ENCODE measurements at regions not wholly inside any gene's neighbourhood (a gene's known extent, or its start where the extent isn't known, plus 50 kb on each side); places are given as distances from the start of the nearest gene placed in this dataset.

- no peaks in the 10 kb centered on the region for H3K36me3 ChIP-seq (ENCODE audit: control insufficient read depth in 2 of 2, insufficient read depth in 1 of 2, low read length in 2 of 2)
- no peaks in the 10 kb centered on the region for H3K9me3 ChIP-seq (ENCODE audit: control insufficient read depth, insufficient read depth, low read depth, low read length)
- H3K4me3 ChIP-seq (ENCODE audit: low read depth, low read length), result no peak overlapping the region
- ChIA-PET POLR2A (no interaction called here), CTCF (no interaction called here)
- H3K4me1 ChIP-seq (ENCODE audit: control insufficient read depth, insufficient read depth, low read length), result no peaks in the 10 kb centered on the region
- TF ChIP-seq REPIN1 (tag by site-specific recombination; IDR thresholded peaks at IDR 0.05; ENCODE audit: low read depth), result no peak
- no peak for TF ChIP-seq ZBTB7A (tag by site-specific recombination; IDR thresholded peaks at IDR 0.05; ENCODE audit: low read depth)
- TF ChIP-seq ZNF629 (tag by site-specific recombination; IDR thresholded peaks at IDR 0.05), result no peak
- TF ChIP-seq ZNF138 (tag by site-specific recombination; IDR thresholded peaks at IDR 0.05; ENCODE audit: borderline replicate concordance), result no peak
- TF ChIP-seq ZNF488 (tag by site-specific recombination; IDR thresholded peaks at IDR 0.05), result no peak
- no peak for TF ChIP-seq ZNF292 (tag by site-specific recombination; IDR thresholded peaks at IDR 0.05; ENCODE audit: borderline replicate concordance, low read depth)
- no peak for TF ChIP-seq PBX3 (CRISPR knock-in tag; IDR thresholded peaks at IDR 0.05)
- TF ChIP-seq ZBTB11 (tag by site-specific recombination; conservative IDR thresholded peaks at IDR 0.05; ENCODE audit: low read depth), result no peak
- no peak for TF ChIP-seq ZNF394 (tag by site-specific recombination; IDR thresholded peaks at IDR 0.05; ENCODE audit: borderline replicate concordance)
- TF ChIP-seq ZNF610 (tag by site-specific recombination; IDR thresholded peaks at IDR 0.05; ENCODE audit: borderline replicate concordance), result no peak
- no peak for TF ChIP-seq KLF16 (tag by site-specific recombination; IDR thresholded peaks at IDR 0.05)
- no peak for TF ChIP-seq ZBTB8A (tag by site-specific recombination; IDR thresholded peaks at IDR 0.05)
- TF ChIP-seq ZBTB44 (tag by site-specific recombination; IDR thresholded peaks at IDR 0.05), result no peak
- no peak overlapping the region for H3K27ac ChIP-seq (ENCODE audit: extremely low read depth, low read depth, low read length)
These were observed 542.5 kb downstream of the NUF2 start for GRCh38 chr1:163864207-163864606.

- no peaks in the 10 kb centered on the region for H3K36me3 ChIP-seq (ENCODE audit: control insufficient read depth in 2 of 2, insufficient read depth in 1 of 2, low read length in 2 of 2)
- no peak overlapping the region for H3K27ac ChIP-seq (ENCODE audit: extremely low read depth, low read depth, low read length)
- H3K4me1 ChIP-seq (ENCODE audit: control insufficient read depth, insufficient read depth, low read length), result no peaks in the 10 kb centered on the region
- CTCF ChIA-PET, result no interaction called here
- POLR2A ChIA-PET, result interaction anchor here (0.5 kb wide), 1 partner anchor 131 kb away, joined by 3 read pairs; no protein-coding TSS in a partner anchor
- TF ChIP-seq ZNF664 (tag by site-specific recombination; IDR thresholded peaks at IDR 0.05) (no peak), ZIC2 (tag by site-specific recombination; IDR thresholded peaks at IDR 0.05) (no peak), ZNF350 (tag by site-specific recombination; IDR thresholded peaks at IDR 0.05) (no peak), REPIN1 (tag by site-specific recombination; IDR thresholded peaks at IDR 0.05; ENCODE audit: low read depth) (no peak), HOXC10 (CRISPR knock-in tag; IDR thresholded peaks at IDR 0.05) (no peak), PRDM4 (tag by site-specific recombination; IDR thresholded peaks at IDR 0.05) (no peak), ZNF596 (tag by site-specific recombination; IDR thresholded peaks at IDR 0.05) (no peak)
- no peaks in the 10 kb centered on the region for H3K9me3 ChIP-seq (ENCODE audit: control insufficient read depth, insufficient read depth, low read depth, low read length)
- no peak overlapping the region for H3K4me3 ChIP-seq (ENCODE audit: low read depth, low read length)
These were observed 544.8 kb downstream of the NUF2 start for GRCh38 chr1:163866564-163866963.

Data from HEK293 (cell line).